Mucosa of descending colon (tissue), 3 donors: ENCODE measurements at regions not wholly inside any gene's neighbourhood (a gene's known extent, or its start where the extent isn't known, plus 50 kb on each side); places are given as distances from the start of the nearest gene placed in this dataset.

ENCODE experiments used
- ATAC-seq: fragments of 200-7000 bp; cut with Tn5 transposase; one replicate; pipeline ENCODE4 v1.9.1; 2020; ENCODE audit warnings: mild to moderate bottlenecking, moderate library complexity
- DNase-seq, 3 donors: peaks; one replicate each; pipeline ENCODE4 v3.0.0-alpha.2; 2020
- H3K36me3 ChIP-seq: fragments of 200-600 bp; one replicate; pipeline ENCODE4 v1.8.0; 2021; ENCODE audit warnings: low read depth, mild to moderate bottlenecking
- H3K4me1 ChIP-seq: fragments of 200-600 bp; one replicate; pipeline ENCODE4 v1.8.0; 2021; ENCODE audit warnings: low read depth, mild to moderate bottlenecking
- H3K4me3 ChIP-seq: fragments of 200-600 bp; one replicate; pipeline ENCODE4 v1.8.0; 2021; ENCODE audit warnings: mild to moderate bottlenecking
- H3K9me3 ChIP-seq: fragments of 200-600 bp; one replicate; pipeline ENCODE4 v1.8.0; 2021; ENCODE audit warnings: mild to moderate bottlenecking
- intact Hi-C, 2 donors: fragments of 100-400 bp; cut with DNase I in 1 of 2; cut with micrococcal nuclease in 1 of 2; formaldehyde crosslinking; loops; one replicate each; pipeline versions ENCODE4 v1.11.0 to v1.11.1; 2022; cut with DNase I, micrococcal nuclease
- TF ChIP-seq, protein P1 (sequence below): fragments of 200-600 bp; IDR thresholded peaks from one replicate; pipeline ENCODE4 v1.8.0; 2022; ENCODE audit warnings: antibody characterized with exemption, mild to moderate bottlenecking
- donor health status: DM: no; HTN: no; CAD: no; lungs with moderate emphysema.
- donor health status: DM: no; HTN: no; CAD: no.
- donor health status: DM: no; HTN: yes; CAD: no.

- intact Hi-C loops, result no loop called here
- Histone ChIP-seq H3K4me1 (no peaks in the 10 kb centered on the region), H3K4me3 (no peak overlapping the region), H3K36me3 (no peaks in the 10 kb centered on the region), H3K9me3 (no peaks in the 10 kb centered on the region)
- TF ChIP-seq, protein P1, sequence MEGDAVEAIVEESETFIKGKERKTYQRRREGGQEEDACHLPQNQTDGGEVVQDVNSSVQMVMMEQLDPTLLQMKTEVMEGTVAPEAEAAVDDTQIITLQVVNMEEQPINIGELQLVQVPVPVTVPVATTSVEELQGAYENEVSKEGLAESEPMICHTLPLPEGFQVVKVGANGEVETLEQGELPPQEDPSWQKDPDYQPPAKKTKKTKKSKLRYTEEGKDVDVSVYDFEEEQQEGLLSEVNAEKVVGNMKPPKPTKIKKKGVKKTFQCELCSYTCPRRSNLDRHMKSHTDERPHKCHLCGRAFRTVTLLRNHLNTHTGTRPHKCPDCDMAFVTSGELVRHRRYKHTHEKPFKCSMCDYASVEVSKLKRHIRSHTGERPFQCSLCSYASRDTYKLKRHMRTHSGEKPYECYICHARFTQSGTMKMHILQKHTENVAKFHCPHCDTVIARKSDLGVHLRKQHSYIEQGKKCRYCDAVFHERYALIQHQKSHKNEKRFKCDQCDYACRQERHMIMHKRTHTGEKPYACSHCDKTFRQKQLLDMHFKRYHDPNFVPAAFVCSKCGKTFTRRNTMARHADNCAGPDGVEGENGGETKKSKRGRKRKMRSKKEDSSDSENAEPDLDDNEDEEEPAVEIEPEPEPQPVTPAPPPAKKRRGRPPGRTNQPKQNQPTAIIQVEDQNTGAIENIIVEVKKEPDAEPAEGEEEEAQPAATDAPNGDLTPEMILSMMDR, result no peak
- ATAC-seq (no peak), DNase-seq (no peak)
Observed at GRCh38 chr2:51516667-51517066, 484.7 kb upstream of the NRXN1 start.

DNA sequence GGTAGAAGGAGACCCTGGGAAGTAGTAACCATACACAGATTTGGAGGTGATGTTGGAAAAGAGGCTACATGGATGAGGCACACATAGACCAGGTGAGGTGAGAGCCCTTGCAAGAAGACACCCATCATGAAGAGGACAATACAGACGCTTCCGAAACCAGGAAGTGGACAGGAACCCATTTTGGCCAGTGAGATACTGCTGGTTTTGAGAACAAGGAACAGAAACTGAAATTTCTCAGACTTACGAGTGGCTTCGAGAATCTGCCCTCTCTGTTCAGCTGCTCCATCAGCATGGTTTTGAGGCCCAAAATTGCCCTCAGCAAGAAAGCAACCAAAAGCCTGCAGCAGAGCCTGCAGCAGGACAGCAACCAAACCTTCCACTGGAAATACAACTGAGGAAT lies 479.1 kb upstream of the NRXN1 start:
- no peak for ATAC-seq
- TF ChIP-seq, protein P1, result no peak

DNA sequence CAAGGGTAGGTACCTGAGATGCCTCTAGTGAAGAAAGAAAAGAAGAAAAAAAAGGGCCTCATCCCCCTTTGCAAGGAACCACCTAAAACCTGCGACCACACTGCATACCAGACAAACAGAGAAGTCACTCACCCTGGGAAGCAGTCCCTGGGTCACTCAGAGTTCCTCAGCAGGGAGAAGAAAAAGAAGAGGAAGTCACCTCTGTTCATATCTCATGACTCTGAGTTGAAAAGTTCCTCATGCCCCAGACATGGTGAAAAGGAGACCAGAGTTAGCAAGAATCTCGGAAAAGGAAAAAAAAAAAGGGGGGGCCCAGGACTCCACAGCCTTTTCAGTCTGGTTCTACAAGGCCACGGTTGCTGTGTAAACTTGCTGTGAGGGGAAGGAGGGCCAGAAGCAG lies 478.4 kb upstream of the NRXN1 start:
- TF ChIP-seq, protein P1, result no peak
- no peak overlapping the region for H3K4me3 ChIP-seq
- no peaks in the 10 kb centered on the region for H3K9me3 ChIP-seq
- no peaks in the 10 kb centered on the region for H3K4me1 ChIP-seq
- no peaks in the 10 kb centered on the region for H3K36me3 ChIP-seq
- no peak for DNase-seq
- no peak for ATAC-seq
- intact Hi-C loops, result no loop called here

More for the DNA sequence above, 479.1 kb upstream of the NRXN1 start:
- H3K4me1 ChIP-seq, result no peaks in the 10 kb centered on the region
- H3K9me3 ChIP-seq, result no peaks in the 10 kb centered on the region
- no peak for DNase-seq
- no peak overlapping the region for H3K4me3 ChIP-seq
- intact Hi-C loops, result no loop called here
- H3K36me3 ChIP-seq, result no peaks in the 10 kb centered on the region

DNA sequence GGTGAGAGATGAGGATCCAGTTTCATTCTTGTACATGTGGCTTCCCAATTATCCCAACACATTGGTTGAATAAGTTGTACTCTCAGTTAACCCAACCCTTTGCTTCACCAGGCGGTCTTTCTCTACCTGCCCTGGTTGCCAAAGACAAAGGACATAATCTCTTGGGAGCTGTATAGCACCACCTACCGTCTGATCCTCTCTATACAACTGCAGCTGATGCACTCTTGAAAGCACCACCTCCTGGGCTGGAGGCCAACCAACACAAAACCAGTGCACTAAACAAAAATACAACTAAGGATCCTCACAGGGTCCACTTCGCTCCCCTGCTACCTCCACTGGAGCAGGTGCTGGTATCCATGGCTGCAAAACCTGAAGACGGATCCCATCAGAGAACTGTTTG lies 473.6 kb upstream of the NRXN1 start:
- TF ChIP-seq, protein P1, result no peak
- ATAC-seq, result no peak
- Histone ChIP-seq H3K9me3 (peaks cover 5% of the 10 kb centered on the region), H3K4me1 (no peaks in the 10 kb centered on the region), H3K36me3 (no peaks in the 10 kb centered on the region), H3K4me3 (no peak overlapping the region)
- intact Hi-C loops, result no loop called here
- DNase-seq, result no peak

- intact Hi-C loops, result no loop called here
- no peaks in the 10 kb centered on the region for H3K4me1 ChIP-seq
- no peaks in the 10 kb centered on the region for H3K36me3 ChIP-seq
- DNase-seq (no peak), ATAC-seq (no peak)
- H3K9me3 ChIP-seq, result no peaks in the 10 kb centered on the region
- no peak overlapping the region for H3K4me3 ChIP-seq
- TF ChIP-seq, protein P1, result no peak
Observed at GRCh38 chr2:51490576-51491234, 458.8 kb upstream of the NRXN1 start.

- ATAC-seq (no peak), DNase-seq (no peak)
- intact Hi-C loops, result no loop called here
- no peaks in the 10 kb centered on the region for H3K36me3 ChIP-seq
- H3K4me3 ChIP-seq, result no peak overlapping the region
- no peaks in the 10 kb centered on the region for H3K9me3 ChIP-seq
- TF ChIP-seq, protein P1, result no peak
- H3K4me1 ChIP-seq, result no peaks in the 10 kb centered on the region
Observed at GRCh38 chr2:51484605-51485004, 452.7 kb upstream of the NRXN1 start.
